ENCODE measurements at regions not wholly inside any gene's neighbourhood (a gene's known extent, or its start where the extent isn't known, plus 50 kb on each side); places are given as distances from the start of the nearest gene placed in this dataset.

DNA sequence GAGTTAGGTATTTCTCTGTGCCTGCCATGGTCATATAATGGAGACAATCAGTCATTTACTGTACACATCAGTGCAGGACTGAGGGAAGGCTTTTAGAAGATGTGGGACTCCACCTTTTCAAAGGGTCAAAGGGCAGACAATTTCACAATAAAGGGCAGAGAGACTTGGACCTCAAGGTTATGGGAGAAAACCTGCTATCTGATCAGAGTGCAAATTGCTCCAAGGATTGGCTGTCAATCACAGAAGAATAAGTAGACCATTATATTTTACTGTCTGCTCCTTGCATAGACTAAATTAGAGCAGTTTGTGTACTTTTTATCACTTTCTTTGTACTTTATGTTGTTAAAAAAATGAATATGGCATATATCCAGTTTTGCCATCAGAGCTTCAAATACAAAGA is 314.9 kb upstream of the ATP11B start:
- DNase-seq (ENCODE audit: low read depth) = no peak
- TF ChIP-seq, protein P1, sequence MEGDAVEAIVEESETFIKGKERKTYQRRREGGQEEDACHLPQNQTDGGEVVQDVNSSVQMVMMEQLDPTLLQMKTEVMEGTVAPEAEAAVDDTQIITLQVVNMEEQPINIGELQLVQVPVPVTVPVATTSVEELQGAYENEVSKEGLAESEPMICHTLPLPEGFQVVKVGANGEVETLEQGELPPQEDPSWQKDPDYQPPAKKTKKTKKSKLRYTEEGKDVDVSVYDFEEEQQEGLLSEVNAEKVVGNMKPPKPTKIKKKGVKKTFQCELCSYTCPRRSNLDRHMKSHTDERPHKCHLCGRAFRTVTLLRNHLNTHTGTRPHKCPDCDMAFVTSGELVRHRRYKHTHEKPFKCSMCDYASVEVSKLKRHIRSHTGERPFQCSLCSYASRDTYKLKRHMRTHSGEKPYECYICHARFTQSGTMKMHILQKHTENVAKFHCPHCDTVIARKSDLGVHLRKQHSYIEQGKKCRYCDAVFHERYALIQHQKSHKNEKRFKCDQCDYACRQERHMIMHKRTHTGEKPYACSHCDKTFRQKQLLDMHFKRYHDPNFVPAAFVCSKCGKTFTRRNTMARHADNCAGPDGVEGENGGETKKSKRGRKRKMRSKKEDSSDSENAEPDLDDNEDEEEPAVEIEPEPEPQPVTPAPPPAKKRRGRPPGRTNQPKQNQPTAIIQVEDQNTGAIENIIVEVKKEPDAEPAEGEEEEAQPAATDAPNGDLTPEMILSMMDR (conservative IDR thresholded peaks at IDR 0.05; ENCODE audit: control insufficient read depth, insufficient read depth, low read depth, low read length) = no peak
- no peak overlapping the region for H3K4me3 ChIP-seq (ENCODE audit: control insufficient read depth, low read depth, low read length)

DNA sequence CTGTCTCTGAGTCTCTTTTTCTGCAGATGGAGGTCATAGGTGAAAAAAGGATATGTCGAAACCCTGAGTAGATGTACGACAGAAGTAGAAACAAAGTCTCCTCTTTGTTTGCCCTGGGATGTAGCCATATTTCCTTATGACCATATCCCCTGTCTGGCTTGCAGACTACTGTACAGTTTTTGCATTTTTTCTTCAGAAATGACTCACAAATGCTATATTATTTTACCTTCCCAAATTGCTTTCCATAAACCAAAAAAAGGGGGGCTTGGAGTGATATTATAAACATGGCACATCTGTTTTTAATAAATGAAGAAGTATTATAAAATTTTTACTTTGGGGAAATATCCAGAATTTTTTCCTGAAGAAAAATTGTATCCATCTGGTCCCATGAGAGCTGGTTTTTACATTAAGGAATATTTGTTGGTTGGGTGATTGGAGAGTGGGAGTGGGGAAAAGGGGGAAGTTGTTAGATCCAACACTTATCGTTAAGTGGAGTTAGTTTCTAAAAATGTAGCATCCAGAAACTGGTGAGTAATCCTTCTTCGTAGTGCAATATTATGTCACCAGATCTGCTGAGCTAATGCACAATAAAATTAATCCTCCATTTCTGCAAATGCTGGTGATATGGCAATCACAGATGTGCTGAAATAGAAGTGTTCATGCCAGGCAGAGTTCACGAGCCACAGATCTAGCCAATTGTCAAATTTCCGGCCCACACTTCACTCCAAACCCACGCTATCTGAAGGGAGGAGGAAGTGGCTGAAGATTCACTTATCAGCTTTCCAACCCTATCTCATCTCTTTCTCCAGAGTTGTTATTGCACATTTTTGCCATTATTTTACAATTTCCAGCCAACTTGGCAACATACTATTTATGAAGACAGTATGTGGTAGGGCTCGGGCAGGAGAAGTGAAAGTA is 313.6 kb upstream of the ATP11B start:
- no peak for DNase-seq (ENCODE audit: low read depth)
- H3K4me3 ChIP-seq (ENCODE audit: control insufficient read depth, low read depth, low read length) = no peak overlapping the region
- TF ChIP-seq, protein P1 (conservative IDR thresholded peaks at IDR 0.05; ENCODE audit: control insufficient read depth, insufficient read depth, low read depth, low read length) = no peak

DNA sequence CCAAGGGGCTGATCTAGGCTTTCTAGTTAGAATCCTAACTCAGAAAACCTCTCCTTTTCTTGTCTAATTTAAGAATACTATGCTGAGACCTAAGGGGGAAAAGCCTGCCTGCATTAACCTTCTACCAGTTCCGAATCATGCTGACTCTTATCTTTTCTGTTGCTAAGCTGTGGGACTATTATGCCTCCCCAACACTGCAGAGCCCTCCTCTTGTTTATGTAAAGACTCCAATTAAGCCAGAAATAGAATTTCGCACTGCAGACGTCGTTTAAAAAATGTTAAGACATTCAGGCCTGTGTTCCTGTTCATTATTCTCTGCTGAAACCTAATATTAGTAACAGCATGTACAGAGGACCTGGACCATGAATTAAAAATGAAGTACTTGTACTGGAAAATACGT is 310.6 kb upstream of the ATP11B start:
- no peak for DNase-seq (ENCODE audit: low read depth)
- TF ChIP-seq, protein P1 (conservative IDR thresholded peaks at IDR 0.05; ENCODE audit: control insufficient read depth, insufficient read depth, low read depth, low read length) = no peak
- H3K4me3 ChIP-seq (ENCODE audit: control insufficient read depth, low read depth, low read length) = no peak overlapping the region

DNA sequence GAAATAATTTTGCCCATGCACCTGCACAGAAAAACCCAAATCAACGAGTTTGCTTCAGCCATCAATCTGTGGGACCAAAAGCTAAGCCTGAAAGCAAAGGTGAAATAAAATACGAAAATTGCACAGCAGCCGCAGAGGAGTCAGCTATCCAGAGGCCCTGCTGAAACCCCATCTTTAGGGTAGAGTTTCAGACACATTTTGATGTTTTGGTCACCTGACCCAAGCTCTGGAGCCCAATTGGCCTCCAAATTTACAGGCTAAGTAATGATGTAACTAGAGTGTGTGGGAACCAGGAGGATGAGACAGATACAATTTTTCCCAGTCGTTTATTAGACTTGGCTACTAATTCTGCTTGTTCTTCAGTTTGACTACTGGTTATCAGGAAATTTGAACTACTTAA is 308.6 kb upstream of the ATP11B start:
- TF ChIP-seq, protein P1 (conservative IDR thresholded peaks at IDR 0.05; ENCODE audit: control insufficient read depth, insufficient read depth, low read depth, low read length) = no peak
- DNase-seq (ENCODE audit: low read depth) = no peak

DNA sequence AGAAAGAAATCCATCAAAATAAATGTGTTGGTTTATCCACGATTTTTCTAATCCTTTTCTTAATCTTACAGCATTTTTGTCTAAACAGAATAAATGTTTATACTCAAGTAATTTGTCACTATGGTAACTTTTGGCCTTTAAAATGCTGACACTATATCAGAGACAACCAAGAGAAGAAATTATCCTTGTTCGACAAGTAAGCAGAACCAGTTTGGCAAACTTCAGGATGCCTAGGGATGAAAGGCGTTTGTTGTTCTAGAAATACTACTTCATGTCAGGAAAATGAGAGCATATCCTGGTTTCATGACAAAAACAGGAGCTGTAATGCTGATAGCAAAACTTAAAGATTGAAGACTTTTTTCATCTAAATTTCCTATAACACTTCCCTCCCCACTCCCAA is 308.0 kb upstream of the ATP11B start:
- no peak for DNase-seq (ENCODE audit: low read depth)
- TF ChIP-seq, protein P1 (conservative IDR thresholded peaks at IDR 0.05; ENCODE audit: control insufficient read depth, insufficient read depth, low read depth, low read length) = no peak
- H3K4me3 ChIP-seq (ENCODE audit: control insufficient read depth, low read depth, low read length) = no peak overlapping the region

More for the DNA sequence above, 308.6 kb upstream of the ATP11B start:
- H3K4me3 ChIP-seq (ENCODE audit: control insufficient read depth, low read depth, low read length) = no peak overlapping the region

DNA sequence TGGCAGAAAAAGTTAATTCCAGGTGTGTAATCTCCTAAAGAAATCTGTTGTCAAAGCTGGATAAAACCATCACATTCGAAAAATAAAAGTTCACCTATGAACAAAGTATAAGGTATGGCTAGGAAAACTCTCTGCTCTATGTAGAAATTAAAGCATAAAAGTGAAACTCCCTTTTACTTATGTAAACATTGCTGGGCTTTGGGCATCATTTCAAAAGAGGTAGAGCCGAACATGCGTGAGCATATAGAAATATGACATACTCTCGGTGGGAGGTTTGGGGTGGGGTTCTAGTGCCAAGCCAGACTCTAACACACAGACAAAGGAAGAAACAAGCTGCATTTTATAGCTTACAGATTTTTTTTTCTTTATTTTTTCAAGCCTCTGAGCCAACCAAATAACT is 306.8 kb upstream of the ATP11B start:
- no peak overlapping the region for H3K4me3 ChIP-seq (ENCODE audit: control insufficient read depth, low read depth, low read length)
- DNase-seq (ENCODE audit: low read depth) = no peak
- TF ChIP-seq, protein P1 (conservative IDR thresholded peaks at IDR 0.05; ENCODE audit: control insufficient read depth, insufficient read depth, low read depth, low read length) = no peak

Measured in fibroblast of mammary gland (primary cell).